ENCODE measurements at regions not wholly inside any gene's neighbourhood (a gene's known extent, or its start where the extent isn't known, plus 50 kb on each side); places are given as distances from the start of the nearest gene placed in this dataset.
"Not testable (repeated sequence)": the region's sequence is repeated elsewhere in the genome, so short reads cannot be mapped to it uniquely, and the experiment has no call there.

DNA sequence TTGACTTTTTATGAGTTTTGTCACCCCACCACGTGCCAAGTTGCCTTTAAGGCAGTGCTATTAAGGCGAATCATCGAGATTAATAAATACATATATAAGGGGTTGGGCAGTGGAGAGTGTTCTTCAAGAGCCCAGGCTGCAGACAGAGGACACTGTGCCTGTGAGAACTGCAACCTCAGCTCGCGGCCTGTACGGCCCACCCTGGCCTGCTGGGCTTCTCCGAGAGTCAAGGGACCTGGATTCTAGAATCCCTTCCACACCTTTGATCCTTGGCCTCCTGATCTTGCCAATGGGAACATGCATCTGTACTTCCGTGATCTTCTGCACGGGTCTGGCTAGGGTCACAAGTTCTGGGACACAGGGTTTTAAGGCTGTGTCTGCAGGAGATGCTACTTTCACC, 54.5 kb downstream of the IRX5 start:
- intact Hi-C loops (cut with DNase I): no loop called here
- no peak for ATAC-seq
- DNase-seq (ENCODE audit: missing footprints): no peak

- DNase-seq (ENCODE audit: missing footprints): no peak
- intact Hi-C loops (cut with DNase I): no loop called here
Observed at GRCh38 chr16:54985668-54986067, 55.0 kb downstream of the IRX5 start.

DNA sequence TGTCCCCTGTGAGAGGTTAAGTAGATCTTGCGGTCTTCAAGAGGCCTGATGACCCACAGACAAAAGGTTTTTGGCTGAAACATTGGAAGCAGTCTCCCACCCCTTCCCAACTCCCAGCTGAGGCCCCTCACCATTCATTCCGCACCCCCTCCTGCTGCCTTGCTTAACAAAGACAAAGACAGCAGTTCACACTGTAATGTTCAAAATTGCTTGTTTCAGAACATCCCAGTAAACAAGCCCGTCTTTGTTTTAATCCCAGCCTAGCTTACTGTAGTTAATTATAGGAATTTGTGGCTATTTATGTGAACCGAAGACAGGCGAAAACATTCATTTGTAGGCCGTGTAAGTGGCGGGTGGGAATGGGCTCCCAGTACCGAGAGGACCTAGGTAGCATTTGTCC, 55.7 kb downstream of the IRX5 start:
- ATAC-seq: no peak
- DNase-seq (ENCODE audit: missing footprints): no peak
- intact Hi-C loops (cut with DNase I): no loop called here

More at GRCh38 chr16:54985668-54986067, 55.0 kb downstream of the IRX5 start:
- ATAC-seq: no peak

GRCh38 chr16:54987081-54987480, 56.4 kb downstream of the IRX5 start:
- DNase-seq (ENCODE audit: missing footprints) (no peak), ATAC-seq (no peak)
- intact Hi-C loops (cut with DNase I): no loop called here

DNA sequence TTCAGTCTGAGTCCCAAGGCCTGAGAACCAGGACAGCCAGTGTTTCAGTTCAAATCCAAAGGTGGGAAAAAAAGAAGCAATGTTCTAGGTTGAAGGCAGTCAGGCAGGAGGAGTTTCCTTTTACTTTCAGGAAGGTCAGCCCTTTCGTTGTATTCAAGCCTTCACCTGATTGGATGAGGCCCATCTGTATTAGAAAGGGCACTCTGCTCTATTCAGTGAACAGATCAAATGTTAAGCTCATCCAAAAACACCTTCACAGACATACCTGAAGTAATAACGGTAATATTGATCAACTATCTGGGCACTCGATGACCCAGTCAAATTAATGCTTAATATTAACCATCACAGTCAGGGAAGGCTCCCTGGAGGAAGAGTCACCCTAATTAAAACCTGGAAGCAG, 60.9 kb downstream of the IRX5 start:
- ATAC-seq (no peak), DNase-seq (ENCODE audit: missing footprints) (no peak)
- intact Hi-C loops (cut with DNase I): no loop called here

- ATAC-seq; DNase-seq (ENCODE audit: missing footprints); intact Hi-C loops (cut with DNase I): not testable (repeated sequence)
Observed at GRCh38 chr16:54991946-54992345, 61.3 kb downstream of the IRX5 start.

- DNase-seq (ENCODE audit: missing footprints): no peak
- intact Hi-C loops (cut with DNase I): no loop called here
- no peak for ATAC-seq
Observed at GRCh38 chr16:54993106-54993895, 62.6 kb downstream of the IRX5 start.

DNA sequence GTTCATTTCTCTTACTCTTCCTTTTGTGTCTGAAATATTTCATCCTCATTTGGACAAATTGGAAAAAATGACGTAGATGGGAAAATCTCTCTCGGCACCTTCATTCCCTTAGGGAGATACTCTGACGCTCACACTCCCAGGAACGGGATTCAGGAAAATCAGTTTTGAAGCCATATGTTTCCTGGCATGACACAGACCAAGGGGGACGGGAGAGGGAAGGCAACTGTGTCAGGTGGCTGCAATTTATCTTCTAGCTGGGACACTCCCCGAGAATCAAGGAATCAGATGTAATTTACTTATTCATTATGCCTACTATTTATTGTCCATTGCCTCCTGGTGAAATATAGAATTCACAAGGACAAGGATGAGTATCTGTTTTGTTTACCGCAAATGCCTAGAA, 65.5 kb downstream of the IRX5 start:
- ATAC-seq (no peak), DNase-seq (ENCODE audit: missing footprints) (no peak)
- intact Hi-C loops (cut with DNase I): no loop called here

DNA sequence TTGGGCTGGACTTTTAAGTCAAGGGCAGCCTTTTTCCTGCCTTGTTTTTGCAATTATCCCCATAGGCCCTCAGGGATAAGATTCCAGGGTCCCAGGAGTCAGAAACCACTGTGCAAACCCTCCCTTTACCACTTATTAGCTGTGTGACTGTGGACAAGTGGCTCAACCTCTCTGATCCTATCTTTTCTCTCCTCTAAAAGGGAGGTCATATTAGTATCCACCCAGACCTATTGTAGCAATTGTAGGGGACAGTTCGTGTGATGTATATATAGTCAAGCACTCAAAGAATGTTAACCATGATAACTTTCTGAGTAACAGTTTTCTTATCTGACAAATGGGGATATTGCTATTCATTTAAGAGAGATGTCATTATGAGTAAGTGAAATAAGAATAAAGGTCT, 68.2 kb downstream of the IRX5 start:
- no peak for DNase-seq (ENCODE audit: missing footprints)
- ATAC-seq: no peak
- intact Hi-C loops (cut with DNase I): no loop called here

DNA sequence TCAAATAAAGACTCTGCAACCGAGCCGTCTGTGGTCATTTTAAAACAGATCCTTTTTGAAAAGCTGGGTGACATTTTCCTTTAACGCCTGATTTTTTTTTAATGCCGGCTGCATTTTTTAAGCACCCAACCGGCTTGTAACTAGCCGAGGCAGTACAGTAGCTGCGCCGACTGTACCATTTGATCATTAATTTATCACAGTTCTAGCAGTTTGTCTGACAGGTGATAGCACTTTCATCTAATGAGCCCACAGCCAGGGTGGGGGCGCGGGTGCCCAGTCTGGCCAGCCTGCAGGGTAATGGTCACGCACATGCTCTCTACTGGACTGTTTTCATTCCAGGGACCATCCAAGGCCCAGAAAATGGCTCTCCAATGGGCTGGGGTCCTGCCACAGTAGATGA, 68.8 kb downstream of the IRX5 start:
- intact Hi-C loops (cut with DNase I): no loop called here
- no peak for ATAC-seq
- DNase-seq (ENCODE audit: missing footprints): no peak

GRCh38 chr16:55000595-55000994, 69.9 kb downstream of the IRX5 start:
- intact Hi-C loops (cut with DNase I): no loop called here
- DNase-seq (ENCODE audit: missing footprints) (no peak), ATAC-seq (no peak)

DNA sequence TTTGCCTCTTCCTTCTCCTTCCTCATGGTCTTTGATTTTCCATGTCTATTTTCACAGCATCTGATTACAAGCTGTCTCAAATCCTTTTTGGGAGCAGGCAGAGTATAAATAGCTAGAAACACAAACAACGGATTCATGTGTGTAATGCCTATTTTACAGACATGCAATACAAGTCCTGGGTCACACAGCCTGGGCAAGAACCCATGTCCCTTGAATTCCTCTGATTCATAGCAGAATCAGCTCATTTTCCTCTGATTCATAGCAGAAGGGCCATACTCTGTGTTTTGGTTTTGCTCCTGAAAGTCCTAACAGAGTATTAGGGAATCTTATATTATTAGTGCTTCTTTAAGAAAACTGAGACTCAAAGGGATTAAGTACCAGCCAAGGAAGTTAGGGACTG, 71.3 kb downstream of the IRX5 start:
- ATAC-seq (no peak), DNase-seq (ENCODE audit: missing footprints) (no peak)
- intact Hi-C loops (cut with DNase I): no loop called here

- ATAC-seq (no peak), DNase-seq (ENCODE audit: missing footprints) (no peak)
- intact Hi-C loops (cut with DNase I): no loop called here
Observed at GRCh38 chr16:55002419-55002818, 71.8 kb downstream of the IRX5 start.

- ATAC-seq (no peak), DNase-seq (ENCODE audit: missing footprints) (no peak)
- intact Hi-C loops (cut with DNase I): no loop called here
Observed at GRCh38 chr16:55003306-55003705, 72.6 kb downstream of the IRX5 start.

DNA sequence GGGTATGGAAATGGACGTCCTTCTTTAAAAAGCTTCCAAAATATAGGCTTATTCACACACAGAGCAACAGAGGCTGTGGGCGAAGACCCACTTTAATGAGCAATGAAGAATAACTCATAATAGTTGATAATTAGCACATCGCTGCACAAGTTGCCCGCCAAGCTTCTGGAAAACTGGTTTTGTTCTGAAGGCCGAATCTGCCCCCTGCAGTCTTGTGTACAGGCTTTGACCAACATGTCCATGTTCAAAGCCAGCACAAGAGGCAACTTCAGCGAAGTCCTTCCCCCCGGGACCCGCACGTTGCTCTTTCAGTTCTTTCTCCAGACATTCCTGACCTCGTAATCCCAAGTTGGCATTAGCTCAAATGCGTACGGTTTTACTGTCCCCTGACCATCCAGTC, 73.3 kb downstream of the IRX5 start:
- ATAC-seq (no peak), DNase-seq (ENCODE audit: missing footprints) (no peak)
- intact Hi-C loops (cut with DNase I): no loop called here

GRCh38 chr16:55007504-55007903, 76.8 kb downstream of the IRX5 start:
- intact Hi-C loops (cut with DNase I): no loop called here
- ATAC-seq: no peak
- DNase-seq (ENCODE audit: missing footprints): no peak

DNA sequence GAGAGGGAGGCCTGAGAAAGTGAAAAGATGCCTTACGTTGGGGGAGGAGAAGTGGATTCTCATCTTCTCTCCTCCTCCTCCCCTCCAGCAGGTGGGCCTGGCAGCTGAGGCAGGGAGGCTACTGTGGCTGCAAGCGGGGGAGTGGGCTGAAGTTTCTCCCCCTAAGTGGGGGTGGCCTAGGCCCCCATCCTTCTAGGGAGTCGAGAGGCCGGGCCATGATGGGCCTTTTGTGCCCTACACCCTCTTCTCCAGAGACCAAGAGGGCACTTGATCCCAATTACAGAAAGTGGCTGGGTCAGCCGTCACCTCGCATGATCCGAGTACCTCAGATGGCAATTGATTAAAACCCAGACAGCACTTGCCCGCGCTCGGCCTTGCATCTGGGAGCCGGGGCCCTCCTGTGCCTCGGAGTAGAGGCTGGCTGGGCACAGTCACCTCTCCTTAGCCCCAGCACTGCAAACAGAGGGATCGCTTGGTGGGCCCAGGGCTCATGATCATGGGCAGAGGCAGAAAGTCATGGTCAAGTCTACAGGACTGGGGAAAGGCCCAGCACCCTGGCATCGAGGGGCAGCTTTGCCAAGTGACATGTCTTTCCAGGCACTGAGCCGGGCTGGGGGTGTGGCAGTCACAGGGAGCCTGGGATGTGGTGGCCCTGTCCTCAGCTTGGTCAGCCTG, 78.3 kb downstream of the IRX5 start:
- no peak for DNase-seq (ENCODE audit: missing footprints)
- intact Hi-C loops (cut with DNase I): no loop called here
- no peak for ATAC-seq

GRCh38 chr16:55009581-55009980, 78.9 kb downstream of the IRX5 start:
- DNase-seq (ENCODE audit: missing footprints) (no peak), ATAC-seq (no peak)
- intact Hi-C loops (cut with DNase I): no loop called here

DNA sequence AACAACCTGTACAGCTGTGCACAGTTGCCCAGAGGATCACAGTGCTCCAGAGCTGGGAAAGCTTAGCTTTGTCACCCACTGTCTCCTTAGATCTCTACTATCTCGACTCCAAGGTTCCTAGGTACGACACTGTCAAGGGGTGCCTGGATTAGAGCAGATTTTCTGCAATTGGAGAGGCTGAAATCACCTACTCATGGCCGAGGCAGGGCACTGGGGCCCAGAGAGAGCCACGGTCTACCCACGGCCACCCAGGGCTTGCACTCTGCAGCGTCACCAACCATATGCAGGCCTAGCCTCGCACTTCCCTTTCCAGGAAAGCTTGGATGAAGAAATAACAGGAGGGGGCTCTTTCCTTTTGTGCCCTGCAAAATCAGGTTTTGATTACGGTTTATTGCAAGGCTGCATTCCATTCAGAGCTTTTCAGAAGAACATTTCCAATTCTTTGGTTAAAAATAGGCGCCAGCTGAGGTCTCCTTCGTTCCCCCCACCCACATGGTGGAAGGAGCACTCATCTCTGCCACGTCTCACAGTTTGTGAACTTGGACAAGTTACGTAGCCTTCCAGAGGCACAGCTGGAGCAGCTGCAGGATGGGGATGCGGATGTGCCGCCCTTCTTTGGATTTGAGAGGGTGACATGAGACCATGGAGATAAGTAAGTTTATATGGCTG, 80.0 kb downstream of the IRX5 start:
- no peak for ATAC-seq
- DNase-seq (ENCODE audit: missing footprints): no peak
- intact Hi-C loops (cut with DNase I): no loop called here

GRCh38 chr16:55012362-55012761, 81.7 kb downstream of the IRX5 start:
- ATAC-seq (no peak), DNase-seq (ENCODE audit: missing footprints) (no peak)
- intact Hi-C loops (cut with DNase I): no loop called here
